Mammary epithelial cell (primary cell): ENCODE measurements at regions not wholly inside any gene's neighbourhood (a gene's known extent, or its start where the extent isn't known, plus 50 kb on each side); places are given as distances from the start of the nearest gene placed in this dataset.

ENCODE experiments used
- EZH2 ChIP-seq: IDR thresholded peaks from 2 replicates; pipeline ENCODE4 v1.6.1; 2012; ENCODE audit warnings: low read length, inconsistent platforms, borderline replicate concordance
- TF ChIP-seq, protein P1 (sequence below), 2 donors: IDR thresholded peaks in 1 of 2; conservative IDR thresholded peaks in 1 of 2; 2 replicates each; pipeline ENCODE4 v1.5.1; 2011 to 2012; ENCODE audit warnings: inconsistent platforms in 2 of 2, low read length in 2 of 2, mild to moderate bottlenecking in 2 of 2, control low read depth in 1 of 2, low read depth in 1 of 2; ENCODE audit not compliant: insufficient read depth in 1 of 2; ENCODE audit errors: extremely low read depth in 1 of 2

- no peak for TF ChIP-seq EZH2
- TF ChIP-seq, protein P1, sequence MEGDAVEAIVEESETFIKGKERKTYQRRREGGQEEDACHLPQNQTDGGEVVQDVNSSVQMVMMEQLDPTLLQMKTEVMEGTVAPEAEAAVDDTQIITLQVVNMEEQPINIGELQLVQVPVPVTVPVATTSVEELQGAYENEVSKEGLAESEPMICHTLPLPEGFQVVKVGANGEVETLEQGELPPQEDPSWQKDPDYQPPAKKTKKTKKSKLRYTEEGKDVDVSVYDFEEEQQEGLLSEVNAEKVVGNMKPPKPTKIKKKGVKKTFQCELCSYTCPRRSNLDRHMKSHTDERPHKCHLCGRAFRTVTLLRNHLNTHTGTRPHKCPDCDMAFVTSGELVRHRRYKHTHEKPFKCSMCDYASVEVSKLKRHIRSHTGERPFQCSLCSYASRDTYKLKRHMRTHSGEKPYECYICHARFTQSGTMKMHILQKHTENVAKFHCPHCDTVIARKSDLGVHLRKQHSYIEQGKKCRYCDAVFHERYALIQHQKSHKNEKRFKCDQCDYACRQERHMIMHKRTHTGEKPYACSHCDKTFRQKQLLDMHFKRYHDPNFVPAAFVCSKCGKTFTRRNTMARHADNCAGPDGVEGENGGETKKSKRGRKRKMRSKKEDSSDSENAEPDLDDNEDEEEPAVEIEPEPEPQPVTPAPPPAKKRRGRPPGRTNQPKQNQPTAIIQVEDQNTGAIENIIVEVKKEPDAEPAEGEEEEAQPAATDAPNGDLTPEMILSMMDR (conservative IDR thresholded peaks at IDR 0.05 in 1 of 2, IDR thresholded peaks at IDR 0.05 in 1 of 2; ENCODE audit: extremely low read depth in 1 of 2, insufficient read depth in 1 of 2, low read depth in 1 of 2, low read length in 2 of 2), result no peak
Measured at GRCh38 chr2:146978577-146979555, 866.0 kb upstream of the ACVR2A start.
